GM21367 (cell line): ENCODE measurements at regions not wholly inside any gene's neighbourhood (a gene's known extent, or its start where the extent isn't known, plus 50 kb on each side); places are given as distances from the start of the nearest gene placed in this dataset.

Experiments used
- ATAC-seq: cut with Tn5 transposase; IDR thresholded peaks from one replicate; pipeline ENCODE4 v1.9.1; 2021; ENCODE audit not compliant: unreplicated experiment

- no peak for ATAC-seq
Observed at GRCh38 chr2:151037434-151037833, 224.2 kb downstream of the RBM43 start.

- ATAC-seq = no peak
Observed at GRCh38 chr2:151033271-151034248, 228.1 kb downstream of the RBM43 start.

- no peak for ATAC-seq
Observed at GRCh38 chr2:151032741-151033191, 228.9 kb downstream of the RBM43 start.

- ATAC-seq = no peak
Observed at GRCh38 chr2:151030663-151031230, 230.9 kb downstream of the RBM43 start.

DNA sequence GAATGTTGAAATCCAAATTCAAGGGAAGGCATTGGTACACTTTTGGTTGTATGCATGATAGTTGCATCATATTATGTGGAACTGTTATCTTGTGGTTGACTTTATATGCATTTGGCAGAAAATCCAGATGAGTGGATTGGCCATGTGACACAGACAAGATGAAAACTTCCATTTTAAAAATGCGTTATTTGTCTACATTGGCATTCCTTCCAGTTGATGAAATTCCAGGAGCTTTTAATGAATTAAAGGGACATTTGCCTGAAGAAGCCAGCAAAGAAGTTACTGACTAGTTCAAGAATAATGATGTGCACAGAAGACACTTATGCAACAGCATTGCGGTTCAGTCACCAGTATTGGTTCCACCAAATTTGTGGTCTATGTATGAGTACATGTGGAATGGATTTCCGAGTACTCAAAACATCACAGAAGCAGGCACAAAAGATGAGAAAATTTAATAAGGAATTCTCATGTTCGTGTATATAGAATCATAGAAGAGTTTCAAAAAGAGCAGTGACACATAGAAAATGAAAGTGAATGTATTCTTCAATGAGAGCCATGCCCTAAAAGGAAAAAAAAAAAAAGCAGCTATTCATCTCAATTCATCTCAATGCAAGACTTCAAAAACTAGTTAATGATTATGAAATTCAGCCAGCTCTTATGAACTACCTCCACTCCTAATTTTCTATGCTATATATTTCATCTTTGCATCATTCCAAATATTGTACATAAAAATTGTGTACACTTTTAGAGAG lies 232.1 kb downstream of the RBM43 start:
- ATAC-seq = no peak

- no peak for ATAC-seq
Observed at GRCh38 chr2:151028691-151029176, 232.9 kb downstream of the RBM43 start.

GRCh38 chr2:151027151-151027550 lies 234.5 kb downstream of the RBM43 start:
- no peak for ATAC-seq

DNA sequence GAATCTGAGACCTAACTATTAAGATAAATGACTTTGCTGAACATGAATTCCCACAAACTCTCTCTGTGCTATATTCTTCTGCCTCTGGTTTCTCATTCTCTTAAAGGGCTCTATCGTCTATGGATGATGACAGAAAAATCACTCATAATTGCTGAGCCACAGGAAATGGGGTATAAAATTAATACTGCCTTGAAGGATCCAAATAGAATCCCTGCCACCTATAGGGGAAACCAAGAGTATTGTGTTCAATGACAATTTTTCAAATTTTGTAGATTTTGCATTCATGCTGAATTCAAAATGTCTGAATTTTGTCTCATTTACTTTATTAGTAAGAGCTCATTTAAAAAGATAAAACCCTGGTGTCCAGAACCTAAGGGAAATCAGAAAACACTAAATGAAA lies 235.8 kb downstream of the RBM43 start:
- ATAC-seq = no peak

DNA sequence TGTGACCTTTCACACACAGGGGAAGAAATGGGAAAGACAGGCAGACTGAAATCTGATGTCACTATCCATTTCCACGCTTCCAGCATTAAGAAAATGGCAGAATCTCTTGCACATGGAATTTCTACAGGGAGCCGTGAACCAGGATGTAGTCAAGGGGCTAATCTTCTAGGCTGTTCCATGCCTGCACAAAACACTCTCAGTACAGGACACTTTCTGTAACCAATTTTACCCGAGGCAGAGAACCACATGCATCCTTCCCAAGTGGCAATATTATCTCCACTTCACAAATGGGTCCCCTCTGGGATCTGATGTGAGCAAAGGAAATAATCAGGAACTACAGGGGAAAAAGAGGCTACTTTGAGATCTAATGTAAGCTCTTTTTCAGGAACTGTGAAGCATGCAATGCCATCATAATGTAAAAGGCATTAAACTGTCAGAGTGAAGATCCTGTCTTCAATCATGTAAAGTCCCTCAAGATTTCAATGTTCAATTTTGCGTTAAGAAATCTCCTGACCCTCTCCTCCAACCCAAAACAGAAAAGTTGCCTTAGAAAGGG lies 236.9 kb downstream of the RBM43 start:
- no peak for ATAC-seq

DNA sequence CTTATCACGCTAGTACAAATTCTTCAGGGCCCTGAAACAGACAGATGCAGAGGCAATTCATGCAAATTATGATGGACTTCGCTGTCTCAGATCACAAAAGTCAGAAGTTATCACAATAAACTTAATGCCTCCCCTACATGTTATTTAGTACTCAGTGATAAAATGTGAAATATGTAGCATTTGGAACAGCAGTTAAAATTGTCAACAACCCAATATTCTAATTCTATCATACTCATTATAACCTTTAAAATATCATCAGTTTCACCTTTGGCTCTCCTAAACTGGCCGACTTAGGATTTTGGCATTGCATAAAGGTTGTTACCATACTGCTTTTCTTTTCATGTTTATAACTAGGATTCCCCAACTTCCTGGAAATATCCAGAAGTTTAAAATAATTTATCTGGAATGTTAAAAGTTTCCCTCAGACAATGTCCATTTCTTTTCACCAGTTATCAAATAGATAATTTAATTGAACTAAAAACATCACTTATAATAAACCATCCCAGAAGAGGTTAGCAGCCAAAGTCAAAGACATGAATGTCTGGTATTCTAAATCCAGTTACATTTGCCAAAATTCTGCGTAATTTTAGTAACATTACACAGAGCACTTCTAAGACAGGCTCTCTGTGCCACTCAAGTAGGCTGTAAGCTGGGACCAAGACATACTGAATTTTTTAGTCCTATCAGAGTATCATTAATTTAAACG lies 239.8 kb downstream of the RBM43 start:
- no peak for ATAC-seq

DNA sequence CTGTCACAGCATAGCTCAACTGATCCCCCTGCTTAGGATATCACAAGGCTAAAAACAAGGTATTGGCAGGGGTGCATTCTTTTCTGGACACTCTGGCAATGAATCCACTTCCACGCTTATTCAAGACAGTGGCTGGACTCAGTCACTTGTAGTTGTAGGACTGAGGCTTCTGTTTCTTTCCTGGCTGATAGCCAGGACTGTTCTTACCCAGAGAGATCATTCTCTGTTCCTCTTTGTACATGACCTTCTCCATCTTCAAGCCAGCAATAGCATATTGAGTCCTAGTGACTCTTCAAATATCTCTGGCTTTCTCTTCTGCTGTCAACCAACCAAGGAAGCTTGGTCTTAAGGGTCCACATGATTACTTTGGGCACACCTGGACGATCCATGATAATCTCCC lies 241.3 kb downstream of the RBM43 start:
- ATAC-seq = peak; percentile 89

DNA sequence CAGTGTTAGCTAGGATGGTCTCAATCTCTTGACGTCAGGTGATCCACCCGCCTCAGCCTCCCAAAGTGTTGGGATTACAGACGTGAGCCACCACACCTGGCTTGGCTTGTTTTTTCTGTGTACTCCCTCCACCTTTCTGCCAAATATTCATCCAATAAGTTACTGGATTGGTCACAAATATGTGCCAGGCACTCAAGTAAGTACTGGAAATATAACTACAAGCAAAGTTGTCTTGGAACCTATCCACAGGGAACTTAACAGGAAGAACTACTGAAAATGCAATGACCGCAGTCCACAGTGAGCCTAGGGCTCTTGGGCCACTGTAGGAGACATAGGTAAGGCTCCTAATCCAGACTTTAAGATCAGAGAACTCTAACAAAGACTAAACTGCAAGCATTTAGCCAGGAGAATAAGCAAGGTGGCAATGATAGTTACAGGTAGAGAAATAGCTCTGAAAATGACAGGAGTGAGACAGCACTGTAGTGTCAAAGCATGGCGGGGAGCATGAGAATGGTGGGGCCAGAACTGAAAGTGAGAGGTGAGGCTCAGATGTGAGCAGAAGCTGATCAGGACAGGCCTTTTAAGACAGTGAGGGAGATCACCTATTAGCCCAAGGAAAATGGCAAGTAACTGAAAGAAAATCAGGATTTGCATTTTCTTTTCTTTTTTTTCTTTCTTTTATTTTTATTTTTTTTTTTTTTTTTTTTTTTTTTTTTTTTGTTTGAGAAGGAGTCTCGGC lies 252.1 kb downstream of the RBM43 start:
- ATAC-seq = no peak

- ATAC-seq = no peak
Observed at GRCh38 chr2:151007365-151007764, 254.3 kb downstream of the RBM43 start.

GRCh38 chr2:151002959-151003600 lies 258.6 kb downstream of the RBM43 start:
- ATAC-seq = no peak

DNA sequence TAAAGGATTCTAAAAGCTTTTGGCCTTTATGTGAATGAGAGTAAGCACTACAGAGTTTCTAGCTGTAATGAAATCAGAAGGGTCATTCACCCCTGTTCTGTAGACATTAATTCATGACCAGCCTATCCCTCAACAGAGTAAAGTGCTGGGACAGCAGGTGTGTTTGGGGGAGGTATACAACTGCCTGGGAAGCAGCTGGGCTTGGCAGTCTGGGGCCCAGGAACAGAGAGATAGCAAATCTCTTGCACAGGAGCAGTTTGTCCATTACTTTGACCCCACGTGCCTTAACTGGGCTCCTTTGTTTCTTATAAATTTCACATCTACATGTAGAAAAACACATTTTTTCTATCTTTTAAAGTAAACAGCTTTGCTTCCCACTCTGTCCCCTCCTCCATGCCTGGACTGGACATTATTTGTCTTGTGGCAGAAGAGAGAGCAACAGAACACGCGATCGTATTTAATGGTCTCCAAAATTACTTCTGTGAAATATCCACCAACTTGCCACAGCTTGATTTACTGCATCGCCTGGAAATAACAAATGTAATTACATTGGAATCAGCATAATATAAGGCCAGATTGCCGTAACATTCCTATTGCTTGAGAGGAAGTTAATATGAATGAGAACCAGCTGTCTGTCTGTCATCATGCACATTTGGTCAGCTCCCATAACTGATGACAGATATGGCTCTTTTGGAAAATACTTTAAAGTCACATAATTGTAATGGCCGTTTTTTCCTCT lies 263.8 kb downstream of the RBM43 start:
- no peak for ATAC-seq

GRCh38 chr2:150997066-150997465 lies 264.6 kb downstream of the RBM43 start:
- ATAC-seq = no peak

DNA sequence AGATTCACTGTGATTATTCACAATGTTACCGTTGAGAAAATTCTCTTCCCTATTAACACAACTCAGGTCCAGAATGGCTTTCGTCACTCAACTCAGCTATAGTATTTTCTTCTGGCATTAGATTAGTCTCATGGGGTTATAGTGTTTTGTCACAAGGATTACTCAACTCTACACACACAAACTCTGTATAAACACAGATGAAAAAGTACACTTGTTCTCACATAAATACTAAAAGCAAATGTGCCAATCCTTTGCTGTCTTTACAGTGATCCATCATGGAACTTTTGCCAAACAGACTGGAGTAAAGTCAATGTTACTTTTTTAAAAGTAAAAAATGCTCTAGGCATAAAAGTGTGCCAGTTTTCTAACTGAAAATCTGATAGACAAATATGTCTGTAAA lies 267.6 kb downstream of the RBM43 start:
- no peak for ATAC-seq

GRCh38 chr2:150989969-150990368 lies 271.7 kb downstream of the RBM43 start:
- ATAC-seq = no peak

DNA sequence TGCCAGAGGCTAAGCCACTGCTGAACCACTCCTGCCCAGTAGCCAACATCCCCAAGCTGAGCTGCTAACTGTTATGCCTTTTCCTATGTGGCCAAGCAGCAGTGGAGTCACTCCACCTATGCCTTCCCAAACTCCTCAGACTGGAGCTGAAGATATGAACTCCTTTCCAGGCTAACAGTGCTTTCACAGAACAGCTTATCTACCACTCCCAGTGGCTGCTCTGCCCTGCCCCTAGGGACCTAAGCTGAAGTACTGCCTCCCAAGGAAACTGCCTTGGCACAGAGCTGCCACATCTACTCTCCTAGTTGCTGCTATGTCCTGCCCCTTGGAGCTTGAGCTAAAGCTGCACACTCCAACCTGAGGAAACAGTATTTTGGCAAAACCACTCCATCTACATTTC lies 275.9 kb downstream of the RBM43 start:
- ATAC-seq = no peak
